CD4-positive, alpha-beta T cell (primary cell): ENCODE measurements at regions not wholly inside any gene's neighbourhood (a gene's known extent, or its start where the extent isn't known, plus 50 kb on each side); places are given as distances from the start of the nearest gene placed in this dataset.

Source experiments
- ATAC-seq: fragments of 200-7000 bp; cut with Tn5 transposase; one replicate; pipeline ENCODE4 v1.10.0; 2022; ENCODE audit warnings: mild to moderate bottlenecking; ENCODE audit not compliant: poor library complexity
- CTCF ChIA-PET: fragments of 350-600 bp; sonication (Branson Sonifier 250); formaldehyde crosslinking; loops from one replicate; lab custom pipeline; 2021; ENCODE audit warnings: antibody characterized with exemption, inconsistent platforms; lab: Charles Lee
- POLR2A ChIA-PET: fragments of 350-600 bp; sonication (Branson Sonifier 250); formaldehyde crosslinking; loops from one replicate; lab custom pipeline; 2021; ENCODE audit warnings: antibody characterized with exemption, inconsistent platforms; lab: Charles Lee
- DNase-seq, 14 experiments: peaks; one replicate each; pipeline ENCODE4 v3.0.0-alpha.2; 2013 to 2020; ENCODE audit warnings: mixed read lengths in 2 of 14
- H3K27ac ChIP-seq, 2 donors: one replicate each; pipeline versions ENCODE4 v1.5.1 to v1.7.0; 2013; ENCODE audit warnings: low read length in 2 of 2, low read depth in 1 of 2, mild to moderate bottlenecking in 1 of 2
- H3K27me3 ChIP-seq, 2 experiments: 1 replicate in 1 of 2; 2 replicates in 1 of 2; pipeline versions ENCODE4 v1.6.1 to v1.7.0; 2013; ENCODE audit warnings: low read length in 2 of 2, control low read depth in 1 of 2, mild to moderate bottlenecking in 1 of 2, moderate library complexity in 1 of 2; ENCODE audit not compliant: insufficient read depth in 2 of 2, control insufficient read depth in 1 of 2
- H3K36me3 ChIP-seq: one replicate; pipeline ENCODE4 v1.6.1; 2013; ENCODE audit warnings: low read length, control low read depth; ENCODE audit not compliant: insufficient read depth
- H3K4me1 ChIP-seq: one replicate; pipeline ENCODE4 v1.6.1; 2013; ENCODE audit warnings: low read length, control low read depth; ENCODE audit not compliant: insufficient read depth
- H3K4me3 ChIP-seq: one replicate; pipeline ENCODE4 v1.5.1; 2013; ENCODE audit warnings: mild to moderate bottlenecking, low read length, moderate library complexity
- H3K9me3 ChIP-seq, 2 experiments: 1 replicate in 1 of 2; 2 replicates in 1 of 2; pipeline versions ENCODE4 v1.6.1 to v1.7.0; 2013; ENCODE audit warnings: low read length in 2 of 2, mild to moderate bottlenecking in 2 of 2, control low read depth in 1 of 2, moderate library complexity in 1 of 2; ENCODE audit not compliant: control insufficient read depth in 1 of 2, insufficient read depth in 1 of 2
- H3K27ac Mint-ChIP-seq: one replicate; pipeline ENCODE4 v1.8.0; 2020; ENCODE audit warnings: mixed read lengths
- H3K27me3 Mint-ChIP-seq: one replicate; pipeline ENCODE4 v1.8.0; 2021; ENCODE audit warnings: mixed read lengths
- H3K36me3 Mint-ChIP-seq: one replicate; pipeline ENCODE4 v1.8.0; 2021; ENCODE audit warnings: low read depth, mixed read lengths
- H3K4me1 Mint-ChIP-seq: one replicate; pipeline ENCODE4 v1.8.0; 2021; ENCODE audit warnings: low read depth, mixed read lengths
- H3K4me3 Mint-ChIP-seq: one replicate; pipeline ENCODE4 v1.8.0; 2020; ENCODE audit warnings: mild to moderate bottlenecking, mixed read lengths
- H3K9me3 Mint-ChIP-seq: one replicate; pipeline ENCODE4 v1.8.0; 2020; ENCODE audit warnings: mixed read lengths
- CTCF ChIP-seq: fragments of 200-600 bp; IDR thresholded peaks from one replicate; pipeline ENCODE4 v1.8.0; 2022; ENCODE audit warnings: antibody characterized with exemption, mild to moderate bottlenecking
- intact Hi-C, 2 experiments: fragments of 100-400 bp; cut with DNase I in 1 of 2; cut with micrococcal nuclease in 1 of 2; formaldehyde crosslinking; loops; one replicate each; pipeline versions ENCODE4 v1.15.1 to v1.9.0; 2023 to 2025; cut with DNase I, micrococcal nuclease

DNA sequence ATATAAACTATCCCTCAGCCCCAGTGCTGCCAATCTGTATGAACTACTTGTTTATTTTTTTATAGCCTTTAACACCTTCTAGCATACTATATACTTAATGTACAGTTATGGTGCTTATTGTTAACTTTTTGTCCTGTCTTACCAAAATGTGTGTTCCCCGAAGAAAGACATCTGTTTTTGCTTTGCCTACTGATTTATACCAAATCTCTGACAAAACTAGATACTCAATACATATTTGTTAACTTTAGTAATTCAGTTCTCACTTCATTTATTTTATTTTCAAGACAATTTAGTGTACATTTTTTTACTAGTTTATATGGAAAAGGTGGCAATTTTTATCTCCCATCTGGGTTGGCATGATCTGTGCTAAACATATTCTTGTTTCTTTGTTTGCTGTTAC is 824.3 kb upstream of the ATXN8OS start:
- Mint-ChIP-seq H3K4me3 (no peak overlapping the region), H3K36me3 (no peaks in the 10 kb centered on the region), H3K27ac (no peak overlapping the region), H3K27me3 (no peaks in the 10 kb centered on the region), H3K9me3 (peaks cover 16% of the 10 kb centered on the region), H3K4me1 (no peaks in the 10 kb centered on the region)
- no peaks in the 10 kb centered on the region for H3K36me3 ChIP-seq
- H3K27ac ChIP-seq, result no peak overlapping the region
- CTCF ChIA-PET, result no interaction called here
- intact Hi-C loops, result no loop called here
- no peak for TF ChIP-seq CTCF
- POLR2A ChIA-PET, result no interaction called here
- no peak for DNase-seq
- ATAC-seq, result no peak
- H3K4me1 ChIP-seq, result no peaks in the 10 kb centered on the region
- H3K27me3 ChIP-seq, result no peaks in the 10 kb centered on the region
- H3K9me3 ChIP-seq, result peaks cover 0 to 4% of the 10 kb centered on the region in 2 experiments
- H3K4me3 ChIP-seq, result no peak overlapping the region

GRCh38 chr13:69280399-69280798 is 827.2 kb upstream of the ATXN8OS start:
- H3K9me3 ChIP-seq, result peaks cover 0 to 4% of the 10 kb centered on the region in 2 experiments
- H3K27ac Mint-ChIP-seq, result no peak overlapping the region
- H3K9me3 Mint-ChIP-seq, result peaks cover 7% of the 10 kb centered on the region
- no peaks in the 10 kb centered on the region for H3K27me3 ChIP-seq
- intact Hi-C loops, result no loop called here
- no peak for TF ChIP-seq CTCF
- no peaks in the 10 kb centered on the region for H3K36me3 Mint-ChIP-seq
- DNase-seq, result no peak
- no peaks in the 10 kb centered on the region for H3K4me1 ChIP-seq
- no peak overlapping the region for H3K4me3 ChIP-seq
- H3K27ac ChIP-seq, result no peak overlapping the region
- no peaks in the 10 kb centered on the region for H3K27me3 Mint-ChIP-seq
- POLR2A ChIA-PET, result no interaction called here
- H3K36me3 ChIP-seq, result no peaks in the 10 kb centered on the region
- ATAC-seq, result no peak
- H3K4me3 Mint-ChIP-seq, result no peak overlapping the region
- H3K4me1 Mint-ChIP-seq, result no peaks in the 10 kb centered on the region
- CTCF ChIA-PET, result no interaction called here

- Histone ChIP-seq H3K4me1 (no peaks in the 10 kb centered on the region), H3K4me3 (no peak overlapping the region), H3K27me3 (no peaks in the 10 kb centered on the region), H3K27ac (no peak overlapping the region), H3K9me3 (peaks cover 0 to 4% of the 10 kb centered on the region in 2 experiments), H3K36me3 (no peaks in the 10 kb centered on the region)
- no peak for TF ChIP-seq CTCF
- ATAC-seq (no peak), DNase-seq (no peak)
- peaks cover 7% of the 10 kb centered on the region for H3K9me3 Mint-ChIP-seq
- no peaks in the 10 kb centered on the region for H3K36me3 Mint-ChIP-seq
- H3K4me3 Mint-ChIP-seq, result no peak overlapping the region
- intact Hi-C loops, result no loop called here
- CTCF ChIA-PET, result no interaction called here
- H3K27ac Mint-ChIP-seq, result no peak overlapping the region
- POLR2A ChIA-PET, result no interaction called here
- H3K27me3 Mint-ChIP-seq, result no peaks in the 10 kb centered on the region
- no peaks in the 10 kb centered on the region for H3K4me1 Mint-ChIP-seq
Observed at GRCh38 chr13:69279213-69279612, 828.4 kb upstream of the ATXN8OS start.
